B cell (primary cell): ENCODE measurements at regions not wholly inside any gene's neighbourhood (a gene's known extent, or its start where the extent isn't known, plus 50 kb on each side); places are given as distances from the start of the nearest gene placed in this dataset.

Experiments
- CTCF ChIP-seq: fragments of 200-600 bp; IDR thresholded peaks from one replicate; pipeline ENCODE4 v1.8.0; 2022; ENCODE audit warnings: antibody characterized with exemption, mild to moderate bottlenecking
- EZH2 ChIP-seq: IDR thresholded peaks from 2 replicates; pipeline ENCODE4 v1.6.1; 2012; ENCODE audit warnings: borderline replicate concordance, low read depth, mild to moderate bottlenecking, moderate library complexity, low read length; ENCODE audit not compliant: insufficient read depth, poor library complexity, severe bottlenecking

GRCh38 chr13:106113796-106114195 is 421.7 kb downstream of the EFNB2 start:
- TF ChIP-seq CTCF (no peak), EZH2 (no peak)
